HCEC 1CT (cell line): ENCODE measurements at regions not wholly inside any gene's neighbourhood (a gene's known extent, or its start where the extent isn't known, plus 50 kb on each side); places are given as distances from the start of the nearest gene placed in this dataset.
"Not testable (repeated sequence)": the region's sequence is repeated elsewhere in the genome, so short reads cannot be mapped to it uniquely, and the experiment has no call there.

Source experiments
- DNase-seq: peaks from one replicate; pipeline ENCODE4 v3.0.0-alpha.2; 2017

- DNase-seq = no peak
These were observed 57.9 kb upstream of the CTSV start for GRCh38 chr9:97096793-97097192.

GRCh38 chr9:97089361-97089760 lies 50.4 kb upstream of the CTSV start:
- not testable (repeated sequence) for DNase-seq
